ENCODE measurements at regions not wholly inside any gene's neighbourhood (a gene's known extent, or its start where the extent isn't known, plus 50 kb on each side); places are given as distances from the start of the nearest gene placed in this dataset.

- TF ChIP-seq, protein P1, sequence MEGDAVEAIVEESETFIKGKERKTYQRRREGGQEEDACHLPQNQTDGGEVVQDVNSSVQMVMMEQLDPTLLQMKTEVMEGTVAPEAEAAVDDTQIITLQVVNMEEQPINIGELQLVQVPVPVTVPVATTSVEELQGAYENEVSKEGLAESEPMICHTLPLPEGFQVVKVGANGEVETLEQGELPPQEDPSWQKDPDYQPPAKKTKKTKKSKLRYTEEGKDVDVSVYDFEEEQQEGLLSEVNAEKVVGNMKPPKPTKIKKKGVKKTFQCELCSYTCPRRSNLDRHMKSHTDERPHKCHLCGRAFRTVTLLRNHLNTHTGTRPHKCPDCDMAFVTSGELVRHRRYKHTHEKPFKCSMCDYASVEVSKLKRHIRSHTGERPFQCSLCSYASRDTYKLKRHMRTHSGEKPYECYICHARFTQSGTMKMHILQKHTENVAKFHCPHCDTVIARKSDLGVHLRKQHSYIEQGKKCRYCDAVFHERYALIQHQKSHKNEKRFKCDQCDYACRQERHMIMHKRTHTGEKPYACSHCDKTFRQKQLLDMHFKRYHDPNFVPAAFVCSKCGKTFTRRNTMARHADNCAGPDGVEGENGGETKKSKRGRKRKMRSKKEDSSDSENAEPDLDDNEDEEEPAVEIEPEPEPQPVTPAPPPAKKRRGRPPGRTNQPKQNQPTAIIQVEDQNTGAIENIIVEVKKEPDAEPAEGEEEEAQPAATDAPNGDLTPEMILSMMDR (conservative IDR thresholded peaks at IDR 0.05): no peak
- no peak for TF ChIP-seq ZFX (IDR thresholded peaks at IDR 0.05)
Measured at GRCh38 chr11:130813196-130813595, 103.1 kb downstream of the SNX19 start.

Data from C4-2B (cell line).